ENCODE measurements at regions not wholly inside any gene's neighbourhood (a gene's known extent, or its start where the extent isn't known, plus 50 kb on each side); places are given as distances from the start of the nearest gene placed in this dataset.

DNA sequence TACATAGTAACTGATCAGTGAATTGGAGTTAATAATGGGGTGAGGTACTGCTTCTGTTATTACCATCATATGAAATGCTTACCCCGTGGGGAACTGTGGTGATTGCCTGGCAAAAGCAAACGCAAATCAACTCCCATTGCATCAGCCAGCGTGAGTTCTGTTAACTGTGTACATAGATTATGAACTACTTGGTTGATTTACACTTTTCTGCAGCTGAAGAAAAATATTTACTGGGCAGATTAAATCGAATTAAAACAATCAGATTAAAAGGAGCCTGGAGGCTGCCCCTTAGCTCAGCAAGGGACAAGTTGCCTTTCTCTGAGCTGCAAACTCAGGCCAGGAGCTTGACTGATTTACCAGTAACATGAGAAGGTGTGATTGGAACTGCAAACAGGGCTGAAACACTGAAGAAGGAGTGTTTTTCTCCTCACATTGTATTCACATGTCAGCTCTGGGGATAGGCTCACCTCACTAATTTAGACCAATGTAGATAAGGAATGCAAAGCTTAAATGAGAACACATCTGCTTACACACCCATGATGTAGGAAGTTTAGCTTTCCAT, 220.1 kb downstream of the OSR1 start:
- DNase-seq (ENCODE audit: low spot score) = no peak

DNA sequence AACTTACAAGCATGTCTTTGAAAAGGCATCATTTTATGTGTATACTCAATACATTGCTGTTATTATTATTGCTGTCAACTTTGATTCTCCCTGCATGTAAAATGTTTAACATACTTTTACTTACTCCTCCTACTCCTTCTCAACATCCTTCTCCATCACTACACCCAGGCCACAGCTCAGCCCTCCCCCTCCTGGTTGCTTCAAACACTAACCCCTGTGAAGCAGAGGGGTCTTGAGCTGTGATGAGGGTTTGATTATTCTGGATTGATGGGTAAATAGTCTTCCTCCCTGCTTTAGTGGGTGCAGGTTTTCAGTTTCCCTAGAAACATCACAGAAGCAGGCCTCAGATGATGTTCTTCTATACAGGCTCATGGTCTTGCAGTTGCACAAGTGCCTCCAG, 221.0 kb downstream of the OSR1 start:
- no peak for DNase-seq (ENCODE audit: low spot score)

DNA sequence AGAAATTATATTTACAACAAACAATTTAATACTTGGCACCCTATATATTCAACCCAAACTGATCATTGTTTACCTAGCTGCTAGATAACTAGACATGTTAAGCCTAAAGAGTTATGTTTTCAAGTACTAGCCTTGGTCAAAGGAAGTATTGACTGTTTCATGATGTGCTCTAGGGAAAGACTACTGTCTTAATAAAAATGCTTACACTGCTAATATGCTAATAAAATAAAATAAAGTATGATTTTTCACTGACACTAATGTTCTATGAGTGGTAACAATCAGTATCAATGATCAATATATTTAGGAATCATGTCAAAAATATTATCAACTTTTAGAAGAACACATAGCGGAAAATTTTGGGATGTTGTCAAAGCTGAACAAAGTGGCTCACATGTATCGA, 225.5 kb downstream of the OSR1 start:
- DNase-seq (ENCODE audit: low spot score) = no peak

DNA sequence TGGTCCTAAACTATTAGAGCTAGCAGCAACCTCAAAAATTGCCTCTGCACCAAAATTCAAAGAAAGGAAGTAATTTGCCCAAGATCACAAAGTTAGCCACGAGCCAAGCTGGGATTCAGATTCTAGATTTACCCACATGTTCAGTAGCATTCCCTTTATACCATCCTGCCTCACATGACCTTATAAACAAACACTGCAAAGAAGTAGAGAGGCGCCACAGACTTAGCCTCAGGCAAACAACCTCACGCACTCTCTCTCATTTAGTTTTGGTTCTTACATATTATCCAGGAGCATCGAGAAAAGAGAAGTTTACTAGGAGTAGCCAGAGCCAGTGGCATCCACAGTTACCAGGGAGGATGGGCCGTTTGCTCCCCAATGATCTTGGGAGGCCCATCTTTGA, 226.6 kb downstream of the OSR1 start:
- DNase-seq (ENCODE audit: low spot score) = no peak

DNA sequence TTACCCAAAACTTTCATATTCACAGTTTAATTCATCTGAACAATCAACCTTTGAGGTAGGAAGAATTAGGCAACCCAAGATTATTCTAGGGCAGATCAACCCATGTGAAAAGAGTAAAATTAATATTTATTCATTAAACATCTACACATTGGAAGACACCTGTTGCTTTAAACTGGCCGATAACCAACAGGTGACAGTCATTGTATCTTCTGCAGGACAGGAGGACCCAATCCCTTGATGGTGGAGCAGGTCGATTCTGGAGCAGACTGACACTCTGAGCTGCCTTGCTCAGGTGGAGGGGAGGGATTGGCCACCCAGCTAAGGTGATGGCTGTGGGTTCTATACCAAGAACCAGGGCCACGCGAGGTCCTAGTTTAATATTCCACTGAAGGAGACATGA, 230.3 kb downstream of the OSR1 start:
- no peak for DNase-seq (ENCODE audit: low spot score)

DNA sequence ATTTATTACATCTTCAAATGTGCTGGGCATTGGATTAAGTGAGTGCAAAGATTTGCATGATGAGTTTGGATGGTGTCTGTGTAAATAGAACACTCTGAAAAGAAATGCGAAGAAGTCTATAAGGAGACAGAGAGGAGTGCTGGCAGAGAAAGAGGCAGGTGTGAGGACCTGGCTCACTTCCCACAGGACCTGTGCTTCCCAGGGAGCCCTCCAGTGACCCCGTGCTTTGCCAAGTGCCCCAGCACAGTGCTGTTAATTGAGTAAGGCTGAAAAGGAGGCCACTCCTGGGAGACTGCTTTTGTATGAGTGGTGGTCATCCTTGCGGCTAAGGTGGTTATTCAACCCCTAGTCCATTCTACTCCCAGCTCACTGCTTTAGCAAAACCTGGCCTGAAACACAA, 230.8 kb downstream of the OSR1 start:
- DNase-seq (ENCODE audit: low spot score) = no peak

DNA sequence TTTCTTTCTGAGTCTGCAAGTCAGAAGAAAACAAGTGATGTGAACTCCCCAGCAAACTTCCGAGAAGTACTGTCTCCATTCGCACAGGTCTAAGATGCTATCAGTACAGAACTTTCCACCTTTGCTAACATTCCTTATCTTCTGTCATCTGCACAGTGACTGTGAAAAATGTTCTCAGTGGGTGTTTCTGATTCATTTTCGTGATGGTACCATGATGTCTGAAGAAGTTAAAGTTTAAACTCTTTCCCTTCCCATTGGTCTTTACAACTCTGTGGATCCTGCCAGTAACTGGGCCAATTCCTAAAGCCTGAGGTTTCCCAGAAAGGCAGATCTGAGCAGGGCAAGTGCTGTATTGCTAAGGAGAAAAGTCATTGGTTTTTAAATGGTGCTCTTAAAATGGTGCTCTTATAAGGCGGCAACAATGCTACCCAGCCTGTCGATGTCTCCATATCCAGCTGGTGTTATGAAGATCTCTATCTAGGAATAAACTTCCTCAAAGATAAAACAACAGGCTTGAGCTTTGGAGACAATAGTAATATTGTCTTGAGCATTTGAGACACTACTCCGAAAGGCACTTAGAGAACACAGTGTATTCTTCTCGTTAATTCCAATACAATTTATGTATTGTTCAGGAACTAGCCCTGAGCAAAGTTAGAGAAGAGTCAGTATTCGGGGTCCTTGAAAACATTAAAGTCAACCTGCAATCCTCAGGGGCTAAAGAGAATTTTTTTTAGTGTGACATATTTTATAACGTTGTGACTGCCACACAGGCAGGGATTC, 232.3 kb downstream of the OSR1 start:
- no peak for DNase-seq (ENCODE audit: low spot score)

DNA sequence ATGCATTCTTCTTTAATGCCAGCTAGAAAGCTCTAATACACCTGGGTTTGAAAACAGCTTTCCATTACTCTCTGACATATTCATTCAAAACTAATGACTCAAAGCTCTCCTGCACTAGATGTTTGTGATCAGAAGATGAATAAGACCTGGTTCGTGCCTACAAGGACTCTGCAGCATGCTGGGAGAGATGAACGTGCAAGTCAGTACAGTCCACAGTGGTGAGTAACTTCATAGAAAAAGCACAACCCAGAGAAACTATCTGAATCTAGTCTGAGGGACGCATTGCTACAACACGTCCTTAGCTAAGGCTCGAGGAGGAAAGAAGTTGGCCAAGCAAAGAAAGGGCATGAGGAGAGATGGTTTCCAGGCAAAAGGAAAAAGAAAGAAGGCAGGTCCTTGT, 234.3 kb downstream of the OSR1 start:
- DNase-seq (ENCODE audit: low spot score) = no peak

DNA sequence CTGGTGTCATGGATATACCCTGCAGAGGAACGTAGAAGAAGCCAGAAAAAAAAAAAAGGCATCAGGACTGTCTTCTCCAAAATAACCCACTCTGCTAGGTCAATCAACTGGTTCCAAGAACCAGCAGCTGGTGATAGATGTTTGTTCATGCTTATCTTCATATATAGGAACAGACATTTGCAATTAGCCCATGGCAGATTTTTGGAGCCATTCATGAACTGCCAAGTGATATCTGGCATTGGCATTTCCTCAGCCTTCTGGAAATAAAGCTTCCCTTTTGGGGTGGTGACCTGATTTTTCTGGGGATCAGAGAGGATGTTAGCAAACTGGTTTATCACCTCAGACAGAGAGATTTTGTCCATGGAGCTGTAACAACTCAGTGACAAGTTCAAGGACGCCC, 234.9 kb downstream of the OSR1 start:
- no peak for DNase-seq (ENCODE audit: low spot score)

DNA sequence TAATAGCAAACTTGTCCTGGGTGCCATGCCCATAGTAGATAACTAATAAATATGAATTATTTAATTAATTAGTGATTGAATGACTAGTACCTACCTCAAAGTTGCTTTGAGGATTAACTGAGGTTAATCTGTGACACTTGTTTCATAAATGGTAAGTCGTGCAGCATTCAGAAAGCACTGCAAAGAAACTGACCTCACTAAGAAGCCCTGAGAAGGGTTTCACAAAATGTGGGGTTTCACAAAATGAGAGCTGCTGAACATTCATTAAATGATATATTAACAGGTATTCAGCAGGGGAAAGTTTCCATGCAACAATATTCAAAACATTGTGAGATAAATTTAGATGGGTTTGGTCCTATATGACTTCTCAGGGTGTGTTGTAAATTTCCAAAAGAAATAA, 236.2 kb downstream of the OSR1 start:
- no peak for DNase-seq (ENCODE audit: low spot score)

DNA sequence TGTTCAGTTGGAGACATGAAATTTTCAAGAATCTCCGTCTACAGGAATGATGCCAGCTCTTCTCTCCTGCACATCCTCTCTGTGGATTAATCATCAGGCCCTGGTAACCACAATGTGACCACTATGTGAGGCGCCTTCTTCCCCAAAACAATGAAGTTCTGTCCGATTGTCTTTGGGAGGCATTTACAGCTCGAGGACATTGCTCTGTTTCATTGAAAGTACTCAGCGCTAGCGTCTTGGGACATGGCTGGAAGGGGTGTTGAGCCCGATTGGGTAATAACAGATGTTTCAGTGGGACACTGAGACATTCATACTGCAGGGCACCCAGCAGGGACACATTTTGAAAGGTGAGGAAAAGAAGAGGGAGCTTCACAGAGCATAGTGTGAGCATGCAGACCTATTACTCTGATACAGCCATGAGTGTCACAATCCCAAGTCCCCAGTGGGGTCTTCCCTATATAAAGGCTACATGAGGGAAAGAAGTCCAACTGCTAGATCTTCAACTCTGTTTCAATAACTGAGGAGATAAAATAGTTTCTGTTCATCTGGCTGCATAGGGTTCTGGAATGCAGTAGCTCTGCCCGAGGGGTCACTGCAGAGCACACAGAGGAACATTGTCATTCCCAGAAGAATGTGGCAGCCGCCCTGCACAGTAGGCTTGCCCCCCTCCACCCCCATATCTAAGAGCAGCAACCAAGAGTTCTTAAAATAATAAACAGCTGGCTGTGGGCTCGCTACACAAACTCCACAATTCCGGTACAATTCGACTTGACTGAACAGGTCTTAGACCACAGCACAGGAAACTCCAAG, 237.3 kb downstream of the OSR1 start:
- DNase-seq (ENCODE audit: low spot score) = peak; percentile 78

DNA sequence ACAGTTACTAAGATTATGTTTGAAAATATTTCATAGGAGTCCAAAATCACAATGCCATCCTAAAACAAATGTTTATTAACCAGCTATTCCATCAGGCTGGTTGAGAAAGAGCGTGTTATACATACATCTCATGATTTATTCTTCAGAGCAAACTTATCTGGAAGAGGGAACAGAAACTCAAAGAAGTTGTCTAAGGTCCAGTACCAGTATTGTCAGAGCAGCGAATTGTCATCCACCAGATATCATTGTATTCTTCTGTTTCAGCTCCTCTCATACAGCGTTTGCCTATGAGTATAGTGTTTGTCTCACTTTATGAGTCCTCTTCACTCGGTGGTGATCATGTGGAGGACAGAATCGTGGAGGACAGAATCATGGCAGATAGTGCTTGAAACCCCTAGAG, 238.2 kb downstream of the OSR1 start:
- no peak for DNase-seq (ENCODE audit: low spot score)

DNA sequence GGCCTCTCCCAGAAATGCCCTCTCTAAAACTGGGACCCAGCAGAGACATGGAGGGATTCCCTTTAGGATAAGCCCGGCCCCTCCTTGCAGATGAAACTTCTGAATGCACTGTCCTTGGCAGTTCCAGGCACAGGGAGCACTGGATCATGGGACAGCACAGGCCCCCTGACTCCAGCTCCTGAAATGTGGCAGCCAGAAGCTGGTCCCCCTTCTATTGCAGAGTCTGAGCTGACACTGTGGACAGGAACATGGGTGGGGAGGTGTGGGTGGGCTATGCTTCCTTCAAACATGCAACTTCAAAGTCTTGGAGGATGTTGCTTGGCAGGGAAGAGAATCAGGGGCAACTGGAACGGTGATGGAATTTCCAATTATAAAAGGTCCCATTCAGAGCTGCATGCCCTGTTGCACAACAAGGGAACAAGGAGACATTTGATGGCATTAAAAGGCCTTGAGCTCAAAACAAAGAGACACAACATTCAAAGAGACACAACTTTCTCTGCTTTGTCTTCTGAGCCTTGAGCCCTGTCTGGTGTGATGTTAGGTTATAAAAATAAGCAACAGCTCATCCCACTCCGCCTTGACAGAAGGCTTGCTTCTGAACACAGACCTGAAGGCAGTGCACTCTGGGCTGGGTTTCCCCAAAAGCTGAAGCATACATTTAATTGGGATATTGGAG, 239.0 kb downstream of the OSR1 start:
- peak; percentile 66 for DNase-seq (ENCODE audit: low spot score)

DNA sequence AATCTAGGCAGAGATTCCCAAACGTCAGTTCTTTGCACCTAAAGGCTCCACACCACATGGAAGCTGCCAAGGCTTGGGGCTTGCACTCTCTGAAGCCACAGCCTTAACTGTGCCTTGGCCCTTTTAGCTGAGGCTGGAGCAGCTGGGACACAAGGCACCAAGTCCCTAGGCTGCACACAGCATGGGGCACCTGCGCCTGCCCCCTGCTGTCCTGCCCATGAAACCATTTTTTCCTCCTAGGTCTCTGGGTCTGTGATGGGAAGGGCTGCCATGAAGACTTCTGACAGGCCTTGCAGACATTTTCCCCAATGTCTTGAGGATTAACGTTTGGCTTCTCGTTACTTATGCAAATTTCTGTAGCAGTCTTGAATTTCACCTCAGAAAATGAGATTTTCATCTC, 241.5 kb downstream of the OSR1 start:
- DNase-seq (ENCODE audit: low spot score) = no peak

DNA sequence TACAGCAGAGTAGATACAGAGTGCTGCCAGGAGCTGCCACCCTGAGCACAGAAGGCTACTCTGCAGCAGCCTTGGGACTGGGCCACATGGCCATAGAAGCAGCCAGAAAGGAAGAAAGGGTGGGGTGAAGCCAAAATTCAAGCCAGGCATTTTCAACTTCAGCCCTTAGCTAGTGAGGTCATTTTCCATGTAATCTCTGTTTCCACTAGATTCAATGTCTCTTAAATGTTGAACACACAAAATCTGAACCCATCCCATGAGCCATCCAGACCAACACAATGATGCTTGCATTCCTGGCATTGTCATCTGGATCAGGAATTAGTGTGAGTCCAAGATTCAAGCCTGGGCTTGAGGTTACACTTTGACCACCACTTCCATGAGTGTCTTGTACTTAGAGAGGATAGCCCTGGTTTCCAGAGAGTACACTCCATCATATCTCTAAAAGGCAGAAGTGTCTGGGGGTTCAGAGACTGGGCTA, 243.6 kb downstream of the OSR1 start:
- DNase-seq (ENCODE audit: low spot score) = no peak

DNA sequence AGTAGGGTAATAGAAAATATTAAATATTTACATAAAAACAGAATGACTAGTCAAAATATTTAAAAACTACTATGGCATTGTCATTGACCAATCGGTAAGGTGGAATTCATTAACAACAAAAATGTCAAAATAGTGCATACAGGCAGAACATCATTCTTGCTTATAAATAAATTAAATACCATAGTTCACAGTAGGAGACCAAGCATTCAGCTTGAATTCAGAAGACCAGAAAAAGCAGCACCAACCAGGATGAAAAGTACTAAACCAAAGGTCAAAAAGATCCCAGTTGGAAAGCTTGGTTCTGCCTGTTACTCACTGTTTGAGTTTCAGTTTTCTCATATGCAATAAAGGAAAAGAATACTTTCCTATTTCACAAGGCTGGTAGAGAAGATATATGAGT, 244.3 kb downstream of the OSR1 start:
- DNase-seq (ENCODE audit: low spot score) = no peak

DNA sequence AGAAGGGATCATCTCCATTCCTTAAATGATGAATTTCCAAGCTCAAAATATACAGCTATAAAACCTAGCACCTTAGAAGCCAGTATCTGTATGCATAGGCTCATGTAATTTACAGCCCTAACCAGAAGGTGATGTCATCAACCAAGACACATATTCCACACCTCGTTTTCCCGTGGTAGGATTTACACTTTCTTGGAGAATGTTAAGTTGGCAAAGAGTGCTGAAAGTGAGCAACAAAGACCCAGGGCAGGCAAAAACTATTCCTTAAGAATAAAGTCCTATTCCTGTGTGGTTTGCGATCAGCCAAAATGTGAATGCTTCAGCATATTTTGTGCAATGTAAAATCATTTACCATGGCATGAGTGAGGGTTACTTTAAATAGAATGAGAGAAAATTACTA, 247.1 kb downstream of the OSR1 start:
- no peak for DNase-seq (ENCODE audit: low spot score)

DNA sequence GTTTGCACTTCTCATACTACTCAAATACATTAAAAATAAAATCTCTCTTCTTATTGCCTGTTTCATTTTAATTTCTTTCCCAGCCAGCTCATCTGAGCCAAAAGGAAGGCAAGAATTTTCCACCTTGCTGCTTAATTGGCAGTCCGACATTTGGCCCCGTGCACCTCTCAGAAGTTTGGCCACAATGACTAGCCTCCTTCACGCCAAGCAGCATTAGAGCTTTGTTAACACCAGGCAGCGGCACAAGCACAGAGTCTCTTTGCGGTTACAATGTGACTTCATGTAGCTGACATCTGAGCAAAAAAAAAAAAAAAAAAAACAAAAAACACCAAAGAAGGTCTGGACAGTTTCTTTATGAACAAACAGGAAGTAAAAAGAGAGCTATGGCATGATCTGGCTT, 248.9 kb downstream of the OSR1 start:
- no peak for DNase-seq (ENCODE audit: low spot score)

DNA sequence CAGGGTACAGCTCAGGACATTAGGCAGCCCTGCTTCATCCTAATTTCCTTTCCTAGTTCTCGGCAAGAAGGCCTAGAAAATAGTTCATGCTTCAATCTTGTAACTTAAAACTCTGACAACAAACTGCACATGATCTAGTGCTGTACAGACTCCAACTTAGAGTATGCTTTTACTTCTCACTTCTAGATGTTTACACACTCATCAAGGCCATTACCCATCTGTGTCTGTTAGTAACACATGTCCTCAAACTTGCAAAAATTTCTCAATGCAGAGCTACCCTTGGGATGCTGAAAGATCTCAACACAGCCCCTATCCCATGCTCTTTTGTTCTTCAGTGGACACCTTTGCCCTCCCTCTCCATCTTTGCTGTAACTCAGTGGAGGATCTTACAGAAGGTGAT, 252.0 kb downstream of the OSR1 start:
- no peak for DNase-seq (ENCODE audit: low spot score)

DNA sequence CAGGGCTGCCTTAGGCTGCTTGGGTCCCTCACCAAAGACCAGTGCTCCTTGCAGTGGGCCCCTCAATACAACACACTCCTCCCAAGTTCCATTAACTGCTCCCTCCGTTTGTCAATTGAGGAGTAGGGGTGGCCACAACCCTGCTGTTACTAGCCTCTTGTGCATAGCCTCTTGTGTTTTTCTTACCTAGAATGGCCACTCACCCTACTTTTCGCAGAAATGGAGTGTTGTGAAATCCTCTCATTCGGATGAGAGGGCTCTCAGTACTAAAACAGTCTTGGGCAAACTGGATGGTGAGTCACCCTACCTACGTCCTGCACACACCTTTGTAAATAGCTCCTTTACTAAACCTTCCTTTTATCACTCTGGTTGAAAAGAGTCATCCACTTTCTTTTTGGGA, 253.9 kb downstream of the OSR1 start:
- DNase-seq (ENCODE audit: low spot score) = no peak

DNA sequence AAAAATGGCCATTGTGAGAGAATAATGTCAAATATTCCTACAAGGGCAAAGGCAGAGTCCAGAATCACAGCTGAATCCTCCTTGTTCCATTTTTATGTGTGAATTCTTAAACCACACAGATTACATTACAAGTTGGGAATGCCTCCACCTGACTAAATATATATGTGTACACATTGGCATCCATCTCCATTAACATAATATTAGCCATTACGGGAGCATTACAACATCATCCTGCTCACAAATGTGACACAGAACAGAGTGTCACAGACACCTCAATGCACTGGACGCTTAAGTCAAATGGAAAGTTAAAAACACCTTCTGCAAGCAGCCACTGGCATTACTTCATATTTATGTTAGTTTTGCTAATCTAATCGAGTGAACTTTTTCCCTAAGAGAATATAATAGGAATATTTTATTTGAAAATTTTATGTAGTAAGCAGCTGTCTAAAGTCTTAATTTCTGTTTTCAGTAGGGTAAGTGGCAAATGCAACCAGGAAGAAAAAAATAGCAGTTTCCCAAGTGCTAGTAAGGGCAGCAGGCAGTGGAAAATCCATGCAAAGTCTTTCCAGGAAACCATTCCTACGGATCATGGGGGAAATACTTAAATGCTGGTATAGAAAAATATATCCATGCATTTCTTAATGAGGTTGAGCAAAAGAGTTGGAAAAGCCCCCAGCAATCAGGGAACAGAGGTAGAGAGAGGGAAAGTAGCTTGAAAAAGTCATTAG, 255.6 kb downstream of the OSR1 start:
- no peak for DNase-seq (ENCODE audit: low spot score)

DNA sequence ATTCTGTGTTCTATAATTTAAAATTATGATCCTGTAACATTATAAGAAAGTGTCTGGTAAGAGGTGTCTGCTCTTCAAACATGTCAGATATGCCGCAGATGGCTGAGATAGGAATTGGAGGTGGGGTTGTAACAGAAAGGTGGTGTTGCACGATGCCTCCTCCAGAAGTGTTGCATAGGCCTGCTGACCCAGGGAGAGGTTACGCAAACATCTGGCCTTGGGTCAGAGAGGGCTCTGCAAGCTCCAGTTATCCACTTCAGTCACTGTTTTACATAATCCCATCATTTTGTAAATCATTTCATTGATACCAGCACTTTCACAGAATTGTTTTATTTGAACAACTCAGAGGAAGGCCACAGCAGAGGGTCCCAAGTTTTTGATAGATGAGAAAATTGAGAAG, 256.5 kb downstream of the OSR1 start:
- no peak for DNase-seq (ENCODE audit: low spot score)

Measured in Ammon's horn (tissue), 1 donor.